Right atrium auricular region (tissue), 2 donors: ENCODE measurements at regions not wholly inside any gene's neighbourhood (a gene's known extent, or its start where the extent isn't known, plus 50 kb on each side); places are given as distances from the start of the nearest gene placed in this dataset.

Source experiments
- DNase-seq: peaks from one replicate; pipeline ENCODE4 v3.0.0-alpha.2; 2019; ENCODE audit warnings: low spot score
- H3K27ac ChIP-seq, 2 donors: fragments of 200-600 bp; sonication (generic); 1 replicate in 1 of 2; 2 replicates in 1 of 2; pipeline ENCODE4 v1.5.1; 2016 to 2019
- H3K27me3 ChIP-seq, 2 donors: fragments of 200-600 bp; sonication (generic); one replicate each; pipeline versions ENCODE4 v1.5.1 to v1.6.0; 2017 to 2019
- H3K36me3 ChIP-seq: fragments of 200-600 bp; sonication (generic); one replicate; pipeline ENCODE4 v1.5.1; 2016
- H3K4me1 ChIP-seq, 2 donors: fragments of 200-600 bp; sonication (generic); one replicate each; pipeline versions ENCODE4 v1.5.1 to v1.6.0; 2017 to 2019
- H3K4me3 ChIP-seq, 2 donors: fragments of 200-600 bp; sonication (generic); 1 replicate in 1 of 2; 2 replicates in 1 of 2; pipeline ENCODE4 v1.5.1; 2017 to 2019; ENCODE audit warnings: mild to moderate bottlenecking in 1 of 2, moderate library complexity in 1 of 2
- H3K9me3 ChIP-seq, 2 donors: fragments of 200-600 bp; sonication (generic); one replicate each; pipeline ENCODE4 v1.5.1; 2019
- TF ChIP-seq, protein P1 (sequence below), 2 donors: fragments of 200-600 bp; sonication (generic); IDR thresholded peaks; one replicate each; pipeline ENCODE4 v1.5.1; 2019; ENCODE audit warnings: antibody characterized with exemption in 2 of 2

DNA sequence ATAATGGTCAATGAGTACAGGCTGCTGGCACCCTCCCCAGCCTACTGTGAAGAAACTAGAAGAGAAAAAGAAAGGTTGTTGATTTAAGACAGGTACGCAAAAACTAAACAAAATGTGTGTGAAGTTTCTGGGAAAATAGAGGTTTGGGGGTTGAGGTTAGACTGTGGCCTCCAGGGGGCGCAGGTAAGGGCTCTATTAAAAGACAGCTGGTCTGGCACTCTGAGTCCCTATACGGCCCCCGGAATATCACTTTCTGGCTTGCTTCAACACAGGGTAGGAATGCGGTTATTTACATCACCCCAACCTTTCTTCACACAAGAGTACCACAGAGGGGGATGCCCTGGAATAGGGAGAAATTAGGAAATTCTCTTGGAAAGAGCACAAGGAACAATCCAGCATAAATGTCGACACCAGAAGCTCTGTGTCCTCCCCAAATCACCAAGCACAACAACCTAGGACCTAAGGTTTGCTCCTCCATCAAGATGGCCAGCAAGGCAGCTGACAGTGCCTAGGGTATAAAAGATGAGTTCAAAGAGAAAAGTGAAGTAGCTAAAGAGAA is 480.8 kb upstream of the KLHL29 start:
- Histone ChIP-seq H3K4me3 (no peak overlapping the region), H3K27me3 (no peaks in the 10 kb centered on the region), H3K4me1 (no peaks in the 10 kb centered on the region), H3K9me3 (no peaks in the 10 kb centered on the region), H3K36me3 (no peaks in the 10 kb centered on the region), H3K27ac (no peak overlapping the region)
- TF ChIP-seq, protein P1, sequence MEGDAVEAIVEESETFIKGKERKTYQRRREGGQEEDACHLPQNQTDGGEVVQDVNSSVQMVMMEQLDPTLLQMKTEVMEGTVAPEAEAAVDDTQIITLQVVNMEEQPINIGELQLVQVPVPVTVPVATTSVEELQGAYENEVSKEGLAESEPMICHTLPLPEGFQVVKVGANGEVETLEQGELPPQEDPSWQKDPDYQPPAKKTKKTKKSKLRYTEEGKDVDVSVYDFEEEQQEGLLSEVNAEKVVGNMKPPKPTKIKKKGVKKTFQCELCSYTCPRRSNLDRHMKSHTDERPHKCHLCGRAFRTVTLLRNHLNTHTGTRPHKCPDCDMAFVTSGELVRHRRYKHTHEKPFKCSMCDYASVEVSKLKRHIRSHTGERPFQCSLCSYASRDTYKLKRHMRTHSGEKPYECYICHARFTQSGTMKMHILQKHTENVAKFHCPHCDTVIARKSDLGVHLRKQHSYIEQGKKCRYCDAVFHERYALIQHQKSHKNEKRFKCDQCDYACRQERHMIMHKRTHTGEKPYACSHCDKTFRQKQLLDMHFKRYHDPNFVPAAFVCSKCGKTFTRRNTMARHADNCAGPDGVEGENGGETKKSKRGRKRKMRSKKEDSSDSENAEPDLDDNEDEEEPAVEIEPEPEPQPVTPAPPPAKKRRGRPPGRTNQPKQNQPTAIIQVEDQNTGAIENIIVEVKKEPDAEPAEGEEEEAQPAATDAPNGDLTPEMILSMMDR (IDR thresholded peaks at IDR 0.05), result peak; percentile 31 to 68
- DNase-seq, result no peak

DNA sequence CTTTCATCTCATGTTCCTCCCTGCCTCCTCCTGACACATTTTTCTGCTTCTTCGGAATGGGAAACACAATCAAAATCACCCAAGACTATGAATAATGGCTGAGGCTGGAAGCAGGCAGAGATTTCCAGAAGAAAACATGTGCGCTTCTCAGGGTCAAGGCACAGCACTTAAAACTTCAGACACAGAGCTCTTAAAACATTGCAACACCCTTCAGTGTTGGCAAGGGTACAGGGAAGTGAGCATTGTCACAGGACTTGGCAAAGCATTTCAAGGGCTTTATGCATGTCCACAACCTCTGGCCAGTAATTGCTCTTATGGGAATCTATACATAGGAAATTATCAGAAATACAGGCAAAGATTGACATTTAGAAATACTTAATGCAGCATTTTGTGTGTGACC is 477.6 kb upstream of the KLHL29 start:
- Histone ChIP-seq H3K27me3 (no peaks in the 10 kb centered on the region), H3K4me1 (no peaks in the 10 kb centered on the region), H3K4me3 (no peak overlapping the region), H3K27ac (no peak overlapping the region), H3K36me3 (no peaks in the 10 kb centered on the region), H3K9me3 (no peaks in the 10 kb centered on the region)
- no peak for DNase-seq
- TF ChIP-seq, protein P1 (IDR thresholded peaks at IDR 0.05), result no peak

DNA sequence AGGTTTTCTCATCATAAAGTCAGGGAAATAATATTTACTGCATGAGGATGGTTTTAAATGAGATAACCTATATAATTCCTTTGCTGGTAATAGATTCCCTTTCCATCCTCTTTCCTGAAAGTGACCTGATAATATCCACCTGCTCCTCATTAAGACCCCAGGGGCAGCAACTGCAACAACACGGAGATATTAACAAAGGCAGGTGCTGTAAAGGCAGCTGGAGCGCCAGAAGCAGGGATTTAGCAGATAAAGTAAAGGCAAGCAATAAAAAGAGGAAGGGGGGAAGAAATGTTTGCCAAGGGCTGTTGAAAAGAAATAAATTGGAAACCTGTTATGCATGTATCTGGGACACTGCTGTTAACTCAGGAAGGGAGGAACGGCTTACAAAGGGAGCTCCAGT is 472.6 kb upstream of the KLHL29 start:
- TF ChIP-seq, protein P1 (IDR thresholded peaks at IDR 0.05), result no peak
- Histone ChIP-seq H3K27ac (no peak overlapping the region), H3K27me3 (no peaks in the 10 kb centered on the region), H3K4me1 (no peaks in the 10 kb centered on the region), H3K4me3 (no peak overlapping the region), H3K9me3 (no peaks in the 10 kb centered on the region), H3K36me3 (no peaks in the 10 kb centered on the region)
- DNase-seq, result no peak

DNA sequence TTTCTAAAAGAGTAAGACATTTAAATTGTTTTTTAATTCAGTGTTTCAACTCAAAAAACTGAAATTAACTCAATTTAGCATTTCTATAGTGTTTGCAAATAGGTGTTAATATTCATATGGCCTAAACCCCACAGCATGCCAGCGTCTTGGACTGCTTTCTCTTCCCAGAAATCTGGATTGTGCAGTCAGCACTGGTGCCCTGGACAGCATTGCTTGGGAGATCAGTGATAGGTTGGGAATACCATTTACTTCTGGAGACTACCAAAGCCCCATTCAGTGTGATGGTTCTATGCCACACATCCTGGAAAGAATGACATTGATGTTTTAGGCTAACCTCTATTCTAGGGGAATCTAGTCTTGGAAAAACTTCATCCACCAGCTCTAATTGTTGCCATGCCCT is 455.0 kb upstream of the KLHL29 start:
- Histone ChIP-seq H3K36me3 (no peaks in the 10 kb centered on the region), H3K4me3 (no peak overlapping the region), H3K27ac (no peak overlapping the region), H3K9me3 (no peaks in the 10 kb centered on the region), H3K27me3 (no peaks in the 10 kb centered on the region), H3K4me1 (no peaks in the 10 kb centered on the region)
- DNase-seq, result no peak
- TF ChIP-seq, protein P1 (IDR thresholded peaks at IDR 0.05), result no peak

DNA sequence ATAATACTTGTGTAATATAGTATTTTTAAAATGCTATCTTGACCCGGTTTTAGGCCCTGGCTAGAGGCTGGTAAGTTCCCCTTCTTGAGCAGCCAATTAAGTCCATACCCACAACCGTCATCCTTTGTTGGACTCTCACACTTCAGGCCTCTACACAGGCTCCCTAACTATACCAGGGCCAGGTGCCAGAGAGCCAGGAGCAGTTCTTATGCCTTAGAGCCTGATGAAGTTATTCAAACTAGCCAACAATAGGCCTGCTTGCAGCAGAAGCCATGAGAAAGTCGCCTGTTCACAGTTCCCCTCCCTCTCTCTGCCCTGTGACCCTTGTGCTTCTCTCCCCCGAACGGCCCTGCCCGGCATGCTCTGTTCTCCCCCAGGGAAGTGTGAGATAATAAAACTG is 454.2 kb upstream of the KLHL29 start:
- Histone ChIP-seq H3K27ac (no peak overlapping the region), H3K4me3 (no peak overlapping the region), H3K27me3 (no peaks in the 10 kb centered on the region), H3K9me3 (no peaks in the 10 kb centered on the region), H3K36me3 (no peaks in the 10 kb centered on the region), H3K4me1 (no peaks in the 10 kb centered on the region)
- TF ChIP-seq, protein P1 (IDR thresholded peaks at IDR 0.05), result no peak
- no peak for DNase-seq

DNA sequence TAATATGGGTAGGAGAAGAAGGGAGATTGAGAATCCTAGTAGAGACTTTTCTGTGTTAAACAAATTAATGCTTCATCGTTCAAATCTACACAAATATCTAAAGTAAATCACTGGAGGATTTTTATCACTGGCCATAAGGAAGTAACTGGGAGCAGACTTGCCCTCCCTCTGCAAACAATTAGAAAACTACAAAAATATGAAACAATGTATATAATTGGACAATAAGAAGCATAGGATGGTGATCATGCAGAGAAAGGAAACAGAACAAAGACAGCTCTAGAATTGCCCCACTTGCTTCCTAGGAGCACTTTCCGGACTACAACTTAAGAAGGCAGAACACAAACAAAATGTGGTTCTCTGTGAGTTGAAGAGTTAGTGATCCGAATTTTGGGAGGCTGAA is 452.7 kb upstream of the KLHL29 start:
- no peaks in the 10 kb centered on the region for H3K4me1 ChIP-seq
- no peak for DNase-seq
- H3K27ac ChIP-seq, result no peak overlapping the region
- no peaks in the 10 kb centered on the region for H3K9me3 ChIP-seq
- H3K4me3 ChIP-seq, result no peak overlapping the region
- H3K36me3 ChIP-seq, result no peaks in the 10 kb centered on the region
- TF ChIP-seq, protein P1 (IDR thresholded peaks at IDR 0.05), result no peak
- H3K27me3 ChIP-seq, result no peaks in the 10 kb centered on the region
